Epithelial cell of esophagus (primary cell): ENCODE measurements at regions not wholly inside any gene's neighbourhood (a gene's known extent, or its start where the extent isn't known, plus 50 kb on each side); places are given as distances from the start of the nearest gene placed in this dataset.

ENCODE experiments used
- DNase-seq: peaks from one replicate; pipeline ENCODE4 v3.0.0; 2010; ENCODE audit warnings: low read depth
- H3K4me3 ChIP-seq: 2 replicates; pipeline ENCODE4 v1.5.1; 2011; ENCODE audit warnings: mild to moderate bottlenecking, low read length, control low read depth
- CTCF ChIP-seq: IDR thresholded peaks from 2 replicates; pipeline ENCODE4 v1.5.1; 2011; ENCODE audit warnings: low read depth, mild to moderate bottlenecking, low read length, control low read depth, inconsistent platforms; ENCODE audit not compliant: insufficient read depth; ENCODE audit errors: missing control alignments

DNA sequence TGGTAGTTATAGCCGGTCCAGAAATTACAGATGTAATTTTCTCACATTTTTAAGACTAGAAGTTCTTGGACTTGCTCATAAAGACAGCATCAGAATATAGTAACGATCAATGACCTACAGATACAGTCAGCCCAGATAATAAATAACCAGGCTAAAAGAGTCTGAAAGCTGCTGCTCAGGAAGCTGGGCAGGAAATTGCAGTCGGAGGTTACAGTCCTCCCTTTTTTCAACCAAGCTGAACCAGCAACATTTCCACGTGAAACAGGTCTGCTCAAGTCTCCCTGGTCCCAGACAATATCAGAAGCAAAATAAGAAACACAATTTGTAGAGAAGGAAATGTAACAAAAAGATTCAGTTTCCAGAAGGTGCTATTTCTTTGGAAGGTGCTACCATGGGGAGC is 457.4 kb downstream of the SIPA1L2 start:
- no peak for TF ChIP-seq CTCF
- no peak for DNase-seq
- no peak overlapping the region for H3K4me3 ChIP-seq

DNA sequence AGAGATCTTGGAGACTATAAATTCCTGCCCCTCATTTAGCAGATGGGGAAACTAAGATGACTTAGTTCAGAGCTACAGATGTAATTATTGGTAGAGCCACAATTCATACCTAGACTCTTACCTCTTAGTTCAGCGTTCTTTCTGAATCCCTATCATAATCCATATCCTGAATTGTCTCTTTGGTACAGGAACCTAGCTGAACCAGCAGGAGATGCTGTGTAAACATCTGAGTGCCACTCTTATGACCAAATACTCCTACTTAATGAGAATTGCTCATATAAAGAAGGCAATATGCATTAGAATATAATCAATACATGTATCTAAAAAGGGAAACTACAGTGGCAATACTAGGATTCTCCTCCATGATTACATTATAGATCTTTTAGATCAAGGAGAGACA is 459.0 kb downstream of the SIPA1L2 start:
- peak; percentile 27 for DNase-seq
- no peak overlapping the region for H3K4me3 ChIP-seq
- TF ChIP-seq CTCF, result peak; percentile 63

- TF ChIP-seq CTCF, result no peak
- DNase-seq, result no peak
- H3K4me3 ChIP-seq, result no peak overlapping the region
Measured at GRCh38 chr1:232169436-232169835, 460.5 kb downstream of the SIPA1L2 start.

- no peak for DNase-seq
- no peak overlapping the region for H3K4me3 ChIP-seq
- no peak for TF ChIP-seq CTCF
Measured at GRCh38 chr1:232168508-232168907, 461.4 kb downstream of the SIPA1L2 start.

- DNase-seq, result no peak
- H3K4me3 ChIP-seq, result no peak overlapping the region
- TF ChIP-seq CTCF, result no peak
Measured at GRCh38 chr1:232166942-232167341, 463.0 kb downstream of the SIPA1L2 start.

- no peak overlapping the region for H3K4me3 ChIP-seq
- peak; percentile 43 for DNase-seq
- TF ChIP-seq CTCF, result no peak
Measured at GRCh38 chr1:232164078-232164963, 465.6 kb downstream of the SIPA1L2 start.

- no peak for TF ChIP-seq CTCF
- H3K4me3 ChIP-seq, result no peak overlapping the region
- no peak for DNase-seq
Measured at GRCh38 chr1:232163533-232163932, 466.4 kb downstream of the SIPA1L2 start.
